Heart right ventricle (tissue), 16 donors: ENCODE measurements at regions not wholly inside any gene's neighbourhood (a gene's known extent, or its start where the extent isn't known, plus 50 kb on each side); places are given as distances from the start of the nearest gene placed in this dataset.

Experiments
- ATAC-seq, 8 donors: fragments of 200-7000 bp; cut with Tn5 transposase; one replicate each; pipeline ENCODE4 v1.9.1; 2020; ENCODE audit warnings: mild to moderate bottlenecking in 8 of 8, moderate library complexity in 8 of 8, moderate number of reproducible peaks in 1 of 8
- DNase-seq, 2 donors: peaks; one replicate each; pipeline ENCODE4 v3.0.0-alpha.2; 2020
- H3K27ac ChIP-seq, 10 donors: fragments of 200-600 bp; sonication (generic) in 2 of 10; one replicate each; pipeline versions ENCODE4 v1.5.0 to v1.8.0; 2020 to 2022; ENCODE audit warnings: mild to moderate bottlenecking in 3 of 10
- H3K27me3 ChIP-seq, 7 donors: fragments of 200-600 bp; one replicate each; pipeline ENCODE4 v1.8.0; 2021 to 2022; ENCODE audit warnings: mild to moderate bottlenecking in 2 of 7
- H3K36me3 ChIP-seq, 9 donors: fragments of 200-600 bp; sonication (generic) in 1 of 9; one replicate each; pipeline versions ENCODE4 v1.5.0 to v1.8.0; 2020 to 2022; ENCODE audit warnings: mild to moderate bottlenecking in 2 of 9
- H3K4me1 ChIP-seq, 9 donors: fragments of 200-600 bp; sonication (generic) in 1 of 9; one replicate each; pipeline versions ENCODE4 v1.5.0 to v1.8.0; 2020 to 2022; ENCODE audit warnings: mild to moderate bottlenecking in 4 of 9
- H3K4me3 ChIP-seq, 10 donors: fragments of 200-600 bp; sonication (generic) in 2 of 10; one replicate each; pipeline versions ENCODE4 v1.5.0 to v1.8.0; 2020 to 2022; ENCODE audit warnings: mild to moderate bottlenecking in 7 of 10, moderate library complexity in 2 of 10
- H3K9me3 ChIP-seq, 11 donors: fragments of 200-600 bp in 10 of 11; sonication (generic) in 2 of 11; one replicate each; pipeline versions ENCODE4 v1.5.0 to v1.8.0; 2013 to 2022; ENCODE audit warnings: mild to moderate bottlenecking in 2 of 11, control low read depth in 1 of 11, moderate library complexity in 1 of 11
- WGBS, 2 donors: extraction: QIAGEN DNeasy Blood & Tissue Kit; methylation state at CpG; one replicate each; pipeline ENCODE4 v1.1.7; 2013; ENCODE audit warnings: inconsistent platforms in 1 of 2; 5-methylcytosine and 5-hydroxymethylcytosine counted together
- intact Hi-C, 10 donors: fragments of 100-400 bp; cut with DNase I; formaldehyde crosslinking; loops; one replicate each; pipeline versions ENCODE4 v1.11.1 to v1.14.2; 2022
- TF ChIP-seq, protein P1 (sequence below), 9 donors: fragments of 200-600 bp; sonication (generic) in 2 of 9; IDR thresholded peaks; one replicate each; pipeline versions ENCODE4 v1.5.0 to v1.8.0; 2021 to 2022; ENCODE audit warnings: antibody characterized with exemption in 9 of 9, mild to moderate bottlenecking in 5 of 9, moderate library complexity in 1 of 9
- donor health status: Arrhythmogenic right ventricular cardiomyopathy.
- donor health status: ischemic (EF 13 %, LVEDD 7.1; RV severe dilation, severe dysfunction).
- donor health status: healthy with polysubstance abuse.
- donor health status: DM: no; HTN: yes; CAD: no.
- donor health status: DM: no; HTN: no; CAD: no.
- donor health status: ischemic (EF 25% LVEDD 6.9; RV normal size, moderate dysfunction).
- donor health status: ischemic (EF 25% LVEDD 5.7; RV mildly dilated, moderate dysfunction).
- donor health status: healthy.
- donor health status: DM: yes; HTN: yes; CAD: no.
- donor health status: Ischemic cardiomyopathy.
- donor health status: ischemic (EF 35%, LVEDD 5.7; RV mildly dilated, moderate dysfunction).
- donor health status: nonischemic (EF 11% LVEDD 7.7; RV severe dilation, severe dysfunction).
- donor health status: DM: yes; HTN: yes; CAD: no.
- donor health status: PGD.
- donor health status: ischemic (EF 29% LVEDD 5.4; RV normal size, mild dysfunction).
- donor health status: nonischemic (EF 23%, LVEDD 6.1; RV moderate dilation, normal function).

DNA sequence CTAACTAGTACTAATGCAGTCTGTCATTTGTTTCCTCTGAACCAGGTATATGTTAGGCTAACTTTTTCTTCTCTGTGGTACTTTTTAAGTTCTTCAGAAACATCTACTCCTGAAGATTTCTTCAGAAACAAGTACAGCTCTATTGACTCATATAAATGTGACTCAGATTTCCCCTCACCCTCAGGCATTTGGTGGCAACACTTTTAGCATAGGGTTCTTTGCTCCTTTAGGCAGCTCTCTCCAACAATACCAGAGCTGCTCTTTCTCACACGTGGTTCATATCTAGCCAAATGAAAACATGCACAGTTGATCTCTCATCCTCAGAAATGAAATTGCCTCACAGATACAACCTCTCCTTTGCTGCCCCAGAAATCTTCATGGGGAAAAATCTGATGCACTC lies 939.8 kb downstream of the SORCS1 start:
- no peak for DNase-seq
- Histone ChIP-seq H3K9me3 (peaks cover 0 to 7% (median 0%) of the 10 kb centered on the region in 11 donors), H3K4me1 (peaks cover 0 to 3% (median 0%) of the 10 kb centered on the region in 9 donors), H3K4me3 (no peak overlapping the region), H3K36me3 (no peaks in the 10 kb centered on the region), H3K27me3 (no peaks in the 10 kb centered on the region), H3K27ac (no peak overlapping the region)
- intact Hi-C loops = no loop called here
- WGBS, 2 donors = 24 to 27% methylated on average over 1 of the region's 1 CpG
- TF ChIP-seq, protein P1, sequence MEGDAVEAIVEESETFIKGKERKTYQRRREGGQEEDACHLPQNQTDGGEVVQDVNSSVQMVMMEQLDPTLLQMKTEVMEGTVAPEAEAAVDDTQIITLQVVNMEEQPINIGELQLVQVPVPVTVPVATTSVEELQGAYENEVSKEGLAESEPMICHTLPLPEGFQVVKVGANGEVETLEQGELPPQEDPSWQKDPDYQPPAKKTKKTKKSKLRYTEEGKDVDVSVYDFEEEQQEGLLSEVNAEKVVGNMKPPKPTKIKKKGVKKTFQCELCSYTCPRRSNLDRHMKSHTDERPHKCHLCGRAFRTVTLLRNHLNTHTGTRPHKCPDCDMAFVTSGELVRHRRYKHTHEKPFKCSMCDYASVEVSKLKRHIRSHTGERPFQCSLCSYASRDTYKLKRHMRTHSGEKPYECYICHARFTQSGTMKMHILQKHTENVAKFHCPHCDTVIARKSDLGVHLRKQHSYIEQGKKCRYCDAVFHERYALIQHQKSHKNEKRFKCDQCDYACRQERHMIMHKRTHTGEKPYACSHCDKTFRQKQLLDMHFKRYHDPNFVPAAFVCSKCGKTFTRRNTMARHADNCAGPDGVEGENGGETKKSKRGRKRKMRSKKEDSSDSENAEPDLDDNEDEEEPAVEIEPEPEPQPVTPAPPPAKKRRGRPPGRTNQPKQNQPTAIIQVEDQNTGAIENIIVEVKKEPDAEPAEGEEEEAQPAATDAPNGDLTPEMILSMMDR (IDR thresholded peaks at IDR 0.05) = no peak
- no peak for ATAC-seq

DNA sequence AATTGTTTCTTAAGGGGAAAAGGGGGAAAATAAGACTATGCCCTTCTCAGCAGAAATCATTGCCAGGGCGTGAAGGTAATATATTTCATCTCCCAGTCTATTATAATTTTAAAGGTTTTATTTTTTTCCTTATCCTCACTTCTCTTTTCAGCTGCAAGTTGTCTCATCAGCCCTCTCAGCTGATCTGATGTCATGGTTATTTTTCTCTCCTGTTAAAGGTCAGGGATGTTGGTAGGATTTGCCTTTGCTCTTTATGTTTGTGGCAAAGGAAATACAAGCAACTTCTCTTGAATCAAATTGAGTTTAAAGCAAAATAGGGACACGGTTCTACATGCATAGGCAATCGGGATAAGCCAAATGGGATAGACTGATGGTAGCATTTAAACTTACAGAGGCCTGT lies 946.9 kb downstream of the SORCS1 start:
- intact Hi-C loops = no loop called here
- ATAC-seq (peak in 4 of 8 donors; percentile 65 to 87 (median 75)), DNase-seq (no peak)
- peaks cover 0 to 29% (median 0%) of the 10 kb centered on the region in 9 donors for H3K4me1 ChIP-seq
- H3K27ac ChIP-seq = peak overlapping the region in 6 of 10 donors; percentile 24 to 78 (median 65)
- no peaks in the 10 kb centered on the region for H3K27me3 ChIP-seq
- peaks cover 0 to 5% (median 0%) of the 10 kb centered on the region in 11 donors for H3K9me3 ChIP-seq
- H3K36me3 ChIP-seq = no peaks in the 10 kb centered on the region
- 36 to 44% methylated on average over 3 of the region's 3 CpGs for WGBS, 2 donors
- TF ChIP-seq, protein P1 (IDR thresholded peaks at IDR 0.05) = no peak
- H3K4me3 ChIP-seq = no peak overlapping the region

DNA sequence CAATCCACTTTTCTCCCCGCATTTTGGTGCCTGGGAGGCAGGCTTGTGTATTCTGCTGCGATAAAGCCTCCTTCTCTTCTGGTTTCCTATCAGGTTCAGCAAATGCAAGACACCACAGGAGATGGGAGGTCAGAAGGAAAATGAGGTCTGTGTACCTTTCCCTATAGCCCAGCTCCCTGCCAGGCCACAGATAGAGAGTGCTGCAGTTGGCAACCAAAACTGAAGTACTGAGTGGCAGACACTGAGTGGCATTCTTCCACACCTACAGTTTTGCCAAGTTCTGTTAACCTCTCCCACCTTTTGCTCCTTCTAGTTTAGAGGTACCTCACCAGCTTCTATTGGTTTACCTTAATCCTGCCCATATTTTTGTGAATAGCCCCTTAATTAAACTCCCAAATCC lies 948.4 kb downstream of the SORCS1 start:
- H3K4me1 ChIP-seq = peaks cover 0 to 29% (median 0%) of the 10 kb centered on the region in 9 donors
- H3K9me3 ChIP-seq = peaks cover 0 to 4% (median 0%) of the 10 kb centered on the region in 11 donors
- peak in 1 of 2 donors; percentile 16 for DNase-seq
- 12 to 51% methylated on average over 2 of the region's 2 CpGs for WGBS, 2 donors
- ATAC-seq = peak in 7 of 8 donors; percentile 58 to 92 (median 85)
- H3K4me3 ChIP-seq = no peak overlapping the region
- H3K36me3 ChIP-seq = no peaks in the 10 kb centered on the region
- TF ChIP-seq, protein P1 (IDR thresholded peaks at IDR 0.05) = no peak
- intact Hi-C loops = no loop called here
- H3K27me3 ChIP-seq = no peaks in the 10 kb centered on the region
- H3K27ac ChIP-seq = peak overlapping the region in 3 of 10 donors; percentile 4 to 31 (median 23)

DNA sequence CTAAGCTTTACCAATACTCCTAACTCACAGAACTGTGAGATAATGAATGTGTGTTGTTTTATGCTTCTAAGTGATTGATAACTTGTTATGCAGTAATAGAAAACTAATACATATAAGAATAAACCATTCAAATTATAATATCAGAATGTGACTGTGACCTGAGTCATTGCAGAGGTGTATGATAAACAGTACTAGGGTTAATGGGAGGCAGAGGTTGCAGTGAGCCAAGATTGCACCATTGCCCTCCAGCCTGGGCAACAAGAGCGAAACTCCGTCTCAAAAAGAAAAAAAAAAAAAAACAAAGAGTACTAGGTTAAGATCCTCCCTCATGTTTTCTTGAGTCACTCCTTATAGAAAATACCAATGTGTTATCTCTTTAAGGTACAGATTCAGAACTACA lies 950.3 kb downstream of the SORCS1 start:
- 79 to 90% methylated on average over 2 of the region's 2 CpGs for WGBS, 2 donors

More for the DNA sequence above, 950.3 kb downstream of the SORCS1 start:
- Histone ChIP-seq H3K9me3 (no peaks in the 10 kb centered on the region), H3K4me1 (peaks cover 0 to 22% (median 0%) of the 10 kb centered on the region in 9 donors), H3K36me3 (no peaks in the 10 kb centered on the region), H3K27ac (no peak overlapping the region), H3K4me3 (no peak overlapping the region), H3K27me3 (no peaks in the 10 kb centered on the region)
- DNase-seq (no peak), ATAC-seq (no peak)
- TF ChIP-seq, protein P1 (IDR thresholded peaks at IDR 0.05) = no peak
- intact Hi-C loops = no loop called here
